A549 (cell line): ENCODE measurements at regions not wholly inside any gene's neighbourhood (a gene's known extent, or its start where the extent isn't known, plus 50 kb on each side); places are given as distances from the start of the nearest gene placed in this dataset.

Experiments
- ATAC-seq, 2 experiments: fragments of 200-7000 bp in 1 of 2; fragments of >200 bp in 1 of 2; cut with Nextera tagmentation in 1 of 2; cut with Tn5 transposase in 1 of 2; 3 replicates each; pipeline versions ENCODE4 v1.8.0 to v1.9.1; 2018 to 2020; ENCODE audit warnings: mild to moderate bottlenecking in 1 of 2, moderate library complexity in 1 of 2
- CTCF ChIA-PET: fragments of 300-600 bp; sonication (Branson Sonifier 250); formaldehyde crosslinking; extraction: SDS; loops from one replicate; lab custom pipeline; 2021; ENCODE audit warnings: antibody characterized with exemption, inconsistent platforms; lab: Yijun Ruan, JAX
- POLR2A ChIA-PET: fragments of 350-600 bp; formaldehyde crosslinking; extraction: SDS; loops from one replicate; lab custom pipeline; 2021; ENCODE audit warnings: antibody characterized with exemption, inconsistent platforms; lab: Yijun Ruan, JAX
- DNase-seq, 2 experiments: peaks; one replicate each; pipeline versions ENCODE4 v3.0.0 to v3.0.0-alpha.2; 2011 to 2016; ENCODE audit warnings: low read depth in 1 of 2, low spot score in 1 of 2
- FAIRE-seq: peaks from 2 replicates; lab custom pipeline; 2011; peaks lifted over from hg19 to GRCh38; lab: Jason Lieb, UNC
- H3K27ac ChIP-seq, 2 experiments: fragments of >200 bp; sonication (Bioruptor Twin); formaldehyde crosslinking; 3 replicates each; pipeline ENCODE4 v1.5.1; 2016 to 2017
- H3K4me1 ChIP-seq: fragments of >200 bp; sonication (Bioruptor Twin); formaldehyde crosslinking; 3 replicates; pipeline ENCODE4 v1.6.1; 2016
- H3K4me2 ChIP-seq: fragments of >200 bp; sonication (Bioruptor Twin); formaldehyde crosslinking; 3 replicates; pipeline ENCODE4 v1.6.1; 2016
- H3K4me3 ChIP-seq: fragments of >200 bp; sonication (Bioruptor Twin); formaldehyde crosslinking; 3 replicates; pipeline ENCODE4 v1.5.1; 2016
- H3K9me3 ChIP-seq: fragments of >200 bp; sonication (Bioruptor Twin); formaldehyde crosslinking; 3 replicates; pipeline ENCODE4 v1.6.1; 2016
- ATOH8 ChIP-seq: fragments of 250-450 bp; sonication (Bioruptor Pico); IDR thresholded peaks from 2 replicates; pipeline ENCODE4 v1.5.0; 2020; ENCODE audit warnings: low read depth, mild to moderate bottlenecking, moderate library complexity
- CBX8 ChIP-seq: fragments of 200-600 bp; sonication (generic); IDR thresholded peaks from 2 replicates; pipeline ENCODE4 v1.6.1; 2016
- CHD2 ChIP-seq: fragments of 150-350 bp; IDR thresholded peaks from 2 replicates; pipeline ENCODE4 v1.6.1; 2014; ENCODE audit warnings: low read length; ENCODE audit not compliant: partially characterized antibody
- CHD4 ChIP-seq: fragments of 200-600 bp; sonication (generic); IDR thresholded peaks from 2 replicates; pipeline ENCODE4 v1.6.1; 2016; ENCODE audit warnings: antibody characterized with exemption, mild to moderate bottlenecking, borderline replicate concordance
- E2F6 ChIP-seq: IDR thresholded peaks from 2 replicates; pipeline ENCODE4 v1.6.1; 2012; ENCODE audit warnings: low read depth, borderline replicate concordance
- ESRRA ChIP-seq: fragments of 150-350 bp; IDR thresholded peaks from 2 replicates; pipeline ENCODE4 v1.6.1; 2014; ENCODE audit warnings: mild to moderate bottlenecking, low read length, borderline replicate concordance
- FOSB ChIP-seq: fragments of 250-450 bp; sonication (Bioruptor Pico); IDR thresholded peaks from 2 replicates; pipeline ENCODE4 v1.5.0; 2020; ENCODE audit warnings: mild to moderate bottlenecking, moderate library complexity
- HEYL ChIP-seq: fragments of 250-450 bp; sonication (Bioruptor Pico); IDR thresholded peaks from 2 replicates; pipeline ENCODE4 v1.8.0; 2021; ENCODE audit warnings: mild to moderate bottlenecking, moderate library complexity
- HOXA7 ChIP-seq: fragments of 250-450 bp; sonication (Bioruptor Pico); IDR thresholded peaks from 2 replicates; pipeline ENCODE4 v1.5.0; 2020; ENCODE audit warnings: mild to moderate bottlenecking, moderate library complexity
- HOXB13 ChIP-seq: fragments of 250-450 bp; sonication (Bioruptor Pico); IDR thresholded peaks from 2 replicates; pipeline ENCODE4 v1.5.0; 2020; ENCODE audit warnings: low read depth, mild to moderate bottlenecking, moderate library complexity
- KDM1A ChIP-seq: fragments of 200-600 bp; sonication (generic); IDR thresholded peaks from 2 replicates; pipeline ENCODE4 v1.6.1; 2016; ENCODE audit warnings: low read depth, mild to moderate bottlenecking
- KDM5A ChIP-seq: fragments of 200-600 bp; sonication (generic); IDR thresholded peaks from 2 replicates; pipeline ENCODE4 v1.6.1; 2016; ENCODE audit warnings: antibody characterized with exemption, mild to moderate bottlenecking
- MAZ ChIP-seq: fragments of 150-350 bp; IDR thresholded peaks from 2 replicates; pipeline ENCODE4 v1.6.1; 2014; ENCODE audit warnings: antibody characterized with exemption, low read depth, low read length, borderline replicate concordance
- MYC ChIP-seq: IDR thresholded peaks from 2 replicates; pipeline ENCODE4 v1.6.1; 2012; ENCODE audit warnings: mild to moderate bottlenecking, inconsistent platforms, low read length, improper control_type of control experiment, borderline replicate concordance
- NPAS2 ChIP-seq: fragments of 250-450 bp; sonication (Bioruptor Pico); IDR thresholded peaks from 2 replicates; pipeline ENCODE4 v1.8.0; 2022; ENCODE audit warnings: mild to moderate bottlenecking, moderate library complexity, borderline replicate concordance
- PBX3 ChIP-seq: IDR thresholded peaks from 2 replicates; pipeline ENCODE4 v1.6.1; 2012
- PHF8 ChIP-seq: fragments of 200-600 bp; sonication (generic); IDR thresholded peaks from 2 replicates; pipeline ENCODE4 v1.6.1; 2016; ENCODE audit warnings: low read depth, mild to moderate bottlenecking, antibody characterized with exemption, moderate library complexity, borderline replicate concordance
- POLR2AphosphoS2 ChIP-seq: conservative IDR thresholded peaks from 2 replicates; pipeline ENCODE4 v1.6.1; 2012; ENCODE audit warnings: low read length, improper control_type of control experiment, inconsistent platforms
- RAD21 ChIP-seq, 2 experiments: fragments of >200 bp in 1 of 2; sonication (Bioruptor Twin) in 1 of 2; formaldehyde crosslinking in 1 of 2; IDR thresholded peaks in 1 of 2; conservative IDR thresholded peaks in 1 of 2; 2 replicates in 1 of 2; 3 replicates in 1 of 2; pipeline ENCODE4 v1.6.1; 2012 to 2018; ENCODE audit warnings: inconsistent platforms in 1 of 2
- RARB ChIP-seq: fragments of 250-450 bp; sonication (Bioruptor Pico); IDR thresholded peaks from 2 replicates; pipeline ENCODE4 v1.8.0; 2021; ENCODE audit warnings: mild to moderate bottlenecking, moderate library complexity
- RCOR1 ChIP-seq: fragments of 150-350 bp; IDR thresholded peaks from 2 replicates; pipeline ENCODE4 v1.6.1; 2014; ENCODE audit warnings: antibody characterized with exemption, low read length, low read depth
- REST ChIP-seq: fragments of 200-600 bp; sonication (generic); IDR thresholded peaks from 2 replicates; pipeline ENCODE4 v1.6.1; 2016; ENCODE audit warnings: antibody characterized with exemption, mild to moderate bottlenecking, moderate library complexity
- RNF2 ChIP-seq: fragments of 200-600 bp; sonication (generic); IDR thresholded peaks from 2 replicates; pipeline ENCODE4 v1.6.1; 2016; ENCODE audit warnings: low read depth, mild to moderate bottlenecking, antibody characterized with exemption, moderate library complexity, borderline replicate concordance
- SMC3 ChIP-seq: fragments of >200 bp; sonication (Bioruptor Twin); formaldehyde crosslinking; IDR thresholded peaks from 3 replicates; pipeline ENCODE4 v1.6.1; 2018; ENCODE audit warnings: inconsistent platforms
- ZC3H11A ChIP-seq: fragments of 450-650 bp; IDR thresholded peaks from 2 replicates; pipeline ENCODE4 v1.6.1; 2014; ENCODE audit warnings: antibody characterized with exemption, mild to moderate bottlenecking
- ZNF302 ChIP-seq: fragments of 250-450 bp; sonication (Bioruptor Pico); IDR thresholded peaks from 2 replicates; pipeline ENCODE4 v1.9.0; 2021; ENCODE audit warnings: inconsistent platforms, mild to moderate bottlenecking, moderate library complexity
- WGBS: methylation state at CpG from one replicate; pipeline ENCODE4 v1.1.6; 2017; ENCODE audit errors: missing lambda C conversion rate; 5-methylcytosine and 5-hydroxymethylcytosine counted together

DNA sequence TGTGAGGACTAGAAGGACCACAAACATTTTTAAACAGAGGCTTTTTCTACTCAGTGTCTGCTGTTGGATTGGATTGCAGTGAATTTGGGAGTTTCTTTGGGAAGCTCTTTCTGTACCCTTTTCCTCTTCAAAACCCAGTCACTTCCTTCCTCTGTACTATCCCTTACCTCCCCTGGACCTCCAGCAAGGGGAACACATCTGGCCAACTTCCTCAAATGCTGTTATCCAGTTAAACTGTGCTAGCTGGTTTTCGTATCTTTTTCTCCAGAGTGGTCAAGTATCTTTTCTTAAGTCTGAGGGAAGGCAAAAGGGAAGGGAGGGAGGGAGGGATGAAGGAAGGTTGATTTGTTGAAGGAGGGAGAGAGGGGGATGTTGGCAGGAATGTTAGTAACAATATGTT, 99.2 kb upstream of the TNR start:
- WGBS: 14% methylated on average over 1 of the region's 1 CpG
- Histone ChIP-seq H3K4me2 (no peak overlapping the region), H3K9me3 (no peaks in the 10 kb centered on the region), H3K4me3 (no peak overlapping the region), H3K4me1 (no peaks in the 10 kb centered on the region), H3K27ac (no peak overlapping the region)
- ChIA-PET CTCF (interaction anchor here (0.8 kb wide), 1 partner anchor 13 kb away, joined by 3 read pairs; no protein-coding TSS in a partner anchor), POLR2A (no interaction called here)
- ATAC-seq: no peak
- FAIRE-seq: no peak
- DNase-seq: no peak
- TF ChIP-seq NPAS2 (CRISPR knock-in tag) (no peak), CBX8 (no peak), ESRRA (no peak), PBX3 (no peak), HOXA7 (CRISPR knock-in tag) (no peak), MYC (no peak), RCOR1 (no peak), RARB (CRISPR knock-in tag) (no peak), SMC3 (no peak), REST (no peak), KDM5A (no peak), KDM1A (no peak)

DNA sequence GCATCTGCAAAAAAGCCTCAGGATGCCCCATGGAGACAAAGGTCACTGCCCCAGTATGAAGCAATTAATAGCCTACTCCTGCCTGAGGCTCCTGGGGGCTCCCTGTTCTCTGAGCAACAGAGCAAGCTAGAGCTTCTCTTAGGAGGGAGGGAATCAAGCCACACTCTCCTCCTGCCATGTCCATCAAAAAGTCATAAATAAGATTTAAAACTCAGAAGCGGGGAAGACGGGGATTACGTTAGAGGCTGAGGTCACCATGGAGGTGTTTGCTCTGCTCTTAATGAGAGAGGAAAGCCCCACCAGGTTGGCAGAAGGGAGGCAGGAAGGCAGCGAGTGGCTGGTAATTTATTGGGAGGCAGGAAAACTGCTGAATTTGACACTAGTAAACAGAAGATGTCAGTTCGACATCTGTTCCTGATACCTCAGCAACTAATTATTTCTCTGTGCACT, 98.4 kb upstream of the TNR start:
- TF ChIP-seq MAZ (no peak), RAD21 (conservative IDR thresholded peaks at IDR 0.05 in 1 of 2, IDR thresholded peaks at IDR 0.05 in 1 of 2) (no peak), POLR2AphosphoS2 (no peak), CHD4 (no peak), ESRRA (no peak), ZC3H11A (no peak), E2F6 (no peak), ZNF302 (CRISPR knock-in tag) (no peak), RCOR1 (no peak), KDM5A (no peak), FOSB (CRISPR knock-in tag) (no peak), ATOH8 (CRISPR knock-in tag) (no peak), HOXB13 (CRISPR knock-in tag) (no peak), RNF2 (no peak), PHF8 (no peak), HEYL (CRISPR knock-in tag) (no peak), CHD2 (no peak)
- FAIRE-seq (no peak), ATAC-seq (no peak), DNase-seq (no peak)
- no peak overlapping the region for H3K27ac ChIP-seq
- H3K4me1 ChIP-seq: no peaks in the 10 kb centered on the region
- H3K9me3 ChIP-seq: no peaks in the 10 kb centered on the region
- CTCF ChIA-PET: interaction anchor here (0.8 kb wide), 1 partner anchor 12 kb away, joined by 3 read pairs; no protein-coding TSS in a partner anchor
- H3K4me3 ChIP-seq: no peak overlapping the region
- POLR2A ChIA-PET: no interaction called here
- WGBS: 57% methylated on average over 5 of the region's 5 CpGs
- H3K4me2 ChIP-seq: no peak overlapping the region
